GM19035 (cell line): ENCODE measurements at regions not wholly inside any gene's neighbourhood (a gene's known extent, or its start where the extent isn't known, plus 50 kb on each side); places are given as distances from the start of the nearest gene placed in this dataset.
"Not testable (repeated sequence)": the region's sequence is repeated elsewhere in the genome, so short reads cannot be mapped to it uniquely, and the experiment has no call there.

Experiments used
- ATAC-seq: cut with Tn5 transposase; IDR thresholded peaks from one replicate; pipeline ENCODE4 v1.9.1; 2021; ENCODE audit not compliant: unreplicated experiment

DNA sequence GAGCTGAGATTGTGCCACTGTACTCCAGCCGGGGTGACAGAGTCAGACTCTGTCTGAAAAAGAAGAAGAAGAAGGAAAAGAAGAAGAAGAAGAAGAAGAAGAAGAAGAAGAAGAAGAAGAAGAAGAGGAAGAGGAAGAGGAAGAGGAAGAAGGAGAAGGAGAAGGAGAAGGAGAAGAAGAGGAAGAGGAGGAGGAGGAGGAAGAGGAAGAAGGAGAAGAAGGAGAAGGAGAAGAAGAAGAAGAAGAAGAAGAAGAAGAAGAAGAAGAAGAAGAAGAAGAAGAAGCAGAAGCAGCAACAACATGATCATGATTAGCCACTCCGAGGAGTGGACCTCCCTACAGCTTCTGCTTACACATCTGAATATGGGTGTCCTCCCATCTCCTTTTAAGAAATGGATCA is 100.6 kb upstream of the GATA6 start:
- ATAC-seq, result not testable (repeated sequence)

DNA sequence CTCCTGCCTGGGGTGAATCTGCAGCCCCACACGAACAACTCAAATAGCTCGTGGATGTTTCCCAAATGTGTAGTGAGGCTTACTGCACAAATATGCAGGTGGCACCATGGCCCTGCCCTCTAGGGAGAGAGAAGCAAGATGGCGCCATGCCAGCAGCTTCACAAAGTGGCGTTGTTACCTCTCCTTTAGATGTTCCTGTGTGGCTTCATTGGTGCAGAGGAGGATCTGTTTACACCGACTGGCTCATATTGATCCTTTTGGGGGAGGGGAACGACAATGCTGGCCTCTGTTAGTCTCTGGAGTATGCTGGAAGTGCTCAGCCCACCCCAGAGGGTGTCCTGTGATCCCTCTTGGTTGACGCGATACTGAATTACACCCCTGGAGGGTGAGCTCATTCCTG is 99.5 kb upstream of the GATA6 start:
- no peak for ATAC-seq

- no peak for ATAC-seq
Measured at GRCh38 chr18:22073411-22073810, 96.0 kb upstream of the GATA6 start.

DNA sequence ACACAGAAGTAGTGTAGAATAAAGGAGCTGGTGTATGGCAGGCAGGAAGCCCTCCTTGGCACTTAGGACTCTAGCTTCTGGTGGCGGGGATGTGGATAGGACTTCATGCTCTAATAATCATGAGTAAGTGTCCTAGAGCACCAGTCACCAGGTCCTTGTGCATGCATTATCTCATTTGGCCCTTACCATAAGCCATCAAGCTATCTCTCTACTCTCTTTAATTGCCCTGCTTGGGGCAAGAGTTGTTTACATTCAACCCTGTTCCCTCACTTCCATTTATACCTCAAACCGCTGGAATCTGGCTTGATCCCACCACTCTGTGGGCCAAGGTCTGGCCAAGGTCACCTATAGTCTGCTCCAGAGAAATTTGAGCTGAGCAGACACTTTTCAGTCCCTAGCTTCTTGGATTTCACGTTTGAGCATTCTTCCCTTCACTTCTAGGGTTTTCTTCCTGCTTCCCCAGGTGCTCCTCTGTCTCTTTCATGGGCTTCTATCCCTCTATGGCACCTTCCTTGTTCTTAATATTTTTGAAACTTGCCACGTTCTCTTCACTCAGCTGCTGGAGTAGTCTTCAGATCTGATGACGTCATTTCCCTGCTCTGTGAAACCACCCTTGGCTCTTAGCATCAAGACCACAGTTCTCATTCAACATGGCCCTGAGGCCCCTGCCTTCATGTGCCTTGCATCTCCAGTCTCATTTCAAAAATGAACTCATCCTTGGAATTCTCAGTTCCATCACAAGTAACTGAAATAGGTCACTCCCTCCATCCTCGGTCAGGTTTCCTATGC is 94.9 kb upstream of the GATA6 start:
- ATAC-seq, result no peak

DNA sequence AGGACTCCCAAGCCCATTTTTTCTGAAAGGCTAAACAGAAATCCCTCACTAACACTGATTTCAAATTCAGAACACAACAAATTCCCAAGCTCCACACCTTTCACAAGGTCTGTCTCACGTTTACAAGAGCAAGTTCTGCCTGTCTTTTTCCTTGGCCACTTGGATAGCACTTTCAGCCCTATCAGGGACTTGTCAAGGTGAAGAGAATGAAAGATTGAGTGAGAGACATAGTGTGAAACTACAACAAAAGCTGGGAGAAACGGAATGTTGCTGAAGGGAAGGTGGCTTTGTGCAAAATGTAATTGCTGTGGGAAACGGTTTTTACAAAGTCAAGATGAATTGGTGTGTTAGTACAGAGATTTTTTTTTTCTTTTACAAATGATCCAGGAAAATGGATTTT is 89.4 kb upstream of the GATA6 start:
- no peak for ATAC-seq

GRCh38 chr18:22082408-22082807 is 87.0 kb upstream of the GATA6 start:
- no peak for ATAC-seq

- no peak for ATAC-seq
Measured at GRCh38 chr18:22084547-22084946, 84.8 kb upstream of the GATA6 start.

GRCh38 chr18:22086973-22087372 is 82.4 kb upstream of the GATA6 start:
- no peak for ATAC-seq

DNA sequence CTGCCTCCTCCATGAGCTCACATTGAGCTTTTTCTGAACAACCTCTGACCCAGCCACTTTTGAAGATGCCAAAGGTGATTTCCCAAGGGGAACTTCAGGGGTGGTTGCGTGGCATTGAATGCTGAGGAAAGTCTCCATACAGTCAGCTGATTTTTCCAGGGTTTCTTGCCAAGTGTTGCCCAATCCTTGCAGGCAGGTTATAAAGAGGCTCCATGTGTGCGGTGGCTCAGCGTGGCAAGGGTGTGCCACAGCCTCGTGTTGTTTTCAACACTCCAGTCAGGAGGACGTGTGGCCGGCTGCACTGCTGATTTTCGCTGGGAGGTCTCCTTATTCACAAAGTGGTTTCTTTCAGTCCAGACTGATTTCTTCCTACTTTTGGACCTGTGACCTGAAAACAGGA is 81.4 kb upstream of the GATA6 start:
- no peak for ATAC-seq

DNA sequence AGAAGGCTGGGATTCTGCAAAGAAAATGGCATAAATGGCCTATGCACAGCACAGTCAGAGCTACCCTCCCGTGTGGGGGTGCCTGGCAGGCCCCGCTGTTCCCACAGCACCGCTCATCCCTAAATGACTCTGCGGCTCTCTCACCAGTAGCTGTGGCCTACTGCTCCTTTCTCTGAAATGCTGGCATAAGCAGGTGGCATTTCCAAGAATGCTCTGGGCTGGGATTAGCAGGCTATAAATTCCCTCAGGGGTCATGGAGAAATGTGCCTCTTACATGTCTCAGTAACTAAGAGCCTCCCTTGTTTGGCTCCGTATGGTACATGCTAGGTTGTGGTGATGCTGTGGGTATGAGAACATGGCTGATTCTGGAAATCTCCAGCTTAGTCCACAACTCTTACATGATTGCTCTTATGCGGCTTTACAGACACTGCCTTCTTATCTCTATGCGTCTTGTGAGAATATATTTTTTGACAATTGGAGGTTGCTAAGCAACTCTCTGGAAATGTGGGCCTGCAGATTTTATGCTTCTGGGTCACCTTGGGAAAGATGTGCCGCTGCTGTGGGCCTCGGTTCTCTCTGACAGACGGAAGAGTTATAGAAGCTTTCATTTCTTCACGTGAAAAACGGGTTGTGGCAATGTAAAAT is 80.3 kb upstream of the GATA6 start:
- ATAC-seq, result no peak

DNA sequence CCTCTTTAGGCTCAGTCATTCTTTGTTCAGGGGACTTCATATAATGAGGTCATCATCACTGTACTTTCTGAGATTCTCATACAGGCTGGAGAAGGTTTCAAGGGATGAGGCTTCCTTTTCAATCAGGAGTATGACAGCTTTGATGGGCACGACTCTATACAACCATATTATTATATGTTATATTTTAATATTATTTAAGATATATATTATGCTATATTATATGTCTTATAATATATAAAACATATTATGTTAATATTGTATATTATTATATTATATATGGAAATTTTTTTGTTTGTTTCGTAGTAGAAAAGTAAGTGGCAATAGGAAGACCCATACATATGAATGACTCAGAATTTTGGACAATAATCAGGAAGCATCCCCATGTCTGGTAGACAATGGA is 78.0 kb upstream of the GATA6 start:
- ATAC-seq, result no peak

DNA sequence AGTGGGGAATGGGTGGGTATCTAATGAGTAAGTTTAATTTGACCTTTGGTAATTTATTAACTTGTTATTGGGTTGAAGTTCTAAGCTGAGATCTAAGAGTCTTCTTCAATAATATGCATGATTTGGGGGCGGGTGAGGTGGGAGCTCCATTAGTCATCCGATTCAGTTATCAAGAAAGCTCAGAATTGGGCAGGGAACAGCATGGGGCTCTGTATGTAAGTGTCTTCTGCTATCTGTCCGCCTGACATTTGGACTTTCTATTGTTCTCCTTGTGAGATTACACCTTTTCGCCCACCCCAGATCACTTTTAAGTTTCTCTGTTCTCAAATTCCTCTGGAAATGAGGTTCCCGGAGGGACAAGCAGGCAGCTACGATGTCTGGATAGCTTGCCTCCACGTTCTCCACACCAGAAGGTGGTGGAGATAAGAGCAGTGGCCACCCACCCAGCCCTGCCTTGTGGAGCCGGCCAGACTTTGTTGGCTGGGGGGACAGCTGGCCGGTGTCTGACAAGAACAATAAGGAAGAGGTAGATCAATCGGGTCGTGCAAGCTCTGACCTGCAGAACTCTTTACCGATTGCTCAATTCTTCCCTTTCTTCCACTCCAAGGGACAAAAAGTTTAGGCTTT is 75.5 kb upstream of the GATA6 start:
- no peak for ATAC-seq

GRCh38 chr18:22094358-22094734 is 75.0 kb upstream of the GATA6 start:
- ATAC-seq, result no peak

DNA sequence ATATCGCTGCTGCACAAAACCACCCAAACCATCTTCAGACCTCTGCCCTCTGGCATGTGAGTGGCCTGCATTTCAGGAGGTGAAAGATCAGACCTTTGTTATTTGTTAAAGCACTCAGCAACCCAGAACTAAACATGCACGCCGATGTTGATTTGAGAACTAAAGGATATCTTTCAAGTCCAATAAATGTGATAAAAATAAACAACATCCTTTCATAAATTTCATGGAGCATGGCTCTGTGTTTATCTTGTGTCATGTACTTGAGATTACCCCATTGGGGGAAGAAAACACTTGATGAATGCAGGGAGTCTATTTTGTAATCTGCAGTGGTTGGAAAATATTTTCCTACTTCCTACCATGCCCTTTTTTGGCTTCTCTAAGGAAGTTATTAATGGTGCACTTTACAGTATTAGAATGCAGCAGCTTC is 70.8 kb upstream of the GATA6 start:
- no peak for ATAC-seq

- no peak for ATAC-seq
Measured at GRCh38 chr18:22099925-22100324, 69.5 kb upstream of the GATA6 start.

GRCh38 chr18:22101731-22102130 is 67.7 kb upstream of the GATA6 start:
- no peak for ATAC-seq

- no peak for ATAC-seq
Measured at GRCh38 chr18:22102953-22103646, 66.3 kb upstream of the GATA6 start.

DNA sequence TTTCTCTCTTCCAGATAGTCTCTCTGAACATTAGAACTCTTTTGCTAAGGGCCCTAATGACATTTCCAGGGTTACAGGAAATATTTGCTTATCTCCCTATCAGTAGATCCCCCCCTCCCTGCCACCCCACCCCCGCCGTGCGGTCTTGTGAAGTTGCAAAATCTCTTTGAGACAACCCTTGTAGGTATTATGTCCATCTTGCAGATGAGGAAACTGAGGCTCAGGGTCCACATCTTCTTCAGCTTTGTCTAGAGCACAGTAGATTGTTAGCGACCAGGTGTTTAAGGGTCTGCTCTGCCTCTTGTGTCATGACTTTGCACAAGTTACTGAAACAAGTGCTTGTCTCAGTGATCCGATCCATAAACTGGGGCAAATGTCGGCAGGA is 65.8 kb upstream of the GATA6 start:
- no peak for ATAC-seq

DNA sequence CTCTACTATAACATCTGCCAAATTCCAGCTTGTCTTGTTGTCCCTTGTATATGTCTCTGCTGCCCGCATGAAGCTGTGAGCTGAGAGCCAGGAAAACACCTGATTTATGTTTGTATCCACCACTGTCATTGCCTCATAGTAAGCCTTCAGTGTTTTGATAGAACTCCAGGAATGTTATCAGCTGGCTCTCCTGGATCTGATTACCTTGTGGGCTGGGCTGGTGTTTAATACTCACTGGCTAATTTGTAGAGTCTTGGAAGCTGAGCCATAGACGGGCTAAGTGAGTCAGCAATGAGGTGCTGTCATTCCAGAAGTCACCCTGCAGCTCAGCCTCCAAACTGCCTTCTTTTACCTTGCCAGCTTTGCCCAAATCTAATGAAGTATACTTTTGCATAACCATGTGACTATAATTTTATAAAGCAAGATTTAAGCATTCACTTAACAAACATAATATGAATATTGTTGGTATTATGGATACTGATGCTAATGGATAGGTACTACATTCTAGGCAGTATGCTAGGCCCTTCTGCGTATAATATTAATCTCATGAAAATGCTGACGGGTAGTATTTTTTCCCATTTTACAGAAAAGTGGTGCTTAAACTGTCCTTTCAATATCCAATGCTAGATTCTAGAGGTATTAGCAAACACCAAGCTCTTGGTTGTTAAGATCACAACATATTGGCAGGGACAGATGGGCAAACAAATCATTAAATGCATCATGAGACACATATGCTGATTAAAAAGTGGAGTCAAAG is 62.7 kb upstream of the GATA6 start:
- ATAC-seq, result no peak

GRCh38 chr18:22108674-22109073 is 60.7 kb upstream of the GATA6 start:
- no peak for ATAC-seq

- ATAC-seq, result no peak
Measured at GRCh38 chr18:22109535-22109934, 59.9 kb upstream of the GATA6 start.
